Erythroblast (primary cell): ENCODE measurements at regions not wholly inside any gene's neighbourhood (a gene's known extent, or its start where the extent isn't known, plus 50 kb on each side); places are given as distances from the start of the nearest gene placed in this dataset.

ENCODE experiments used
- GATA1 ChIP-seq: IDR thresholded peaks from 2 replicates; pipeline ENCODE4 v1.6.1; 2011; ENCODE audit warnings: low read depth, mild to moderate bottlenecking, control low read depth, low read length, moderate library complexity
- POLR2A ChIP-seq: IDR thresholded peaks from 2 replicates; pipeline ENCODE4 v1.6.1; 2011; ENCODE audit warnings: mild to moderate bottlenecking, low read length

DNA sequence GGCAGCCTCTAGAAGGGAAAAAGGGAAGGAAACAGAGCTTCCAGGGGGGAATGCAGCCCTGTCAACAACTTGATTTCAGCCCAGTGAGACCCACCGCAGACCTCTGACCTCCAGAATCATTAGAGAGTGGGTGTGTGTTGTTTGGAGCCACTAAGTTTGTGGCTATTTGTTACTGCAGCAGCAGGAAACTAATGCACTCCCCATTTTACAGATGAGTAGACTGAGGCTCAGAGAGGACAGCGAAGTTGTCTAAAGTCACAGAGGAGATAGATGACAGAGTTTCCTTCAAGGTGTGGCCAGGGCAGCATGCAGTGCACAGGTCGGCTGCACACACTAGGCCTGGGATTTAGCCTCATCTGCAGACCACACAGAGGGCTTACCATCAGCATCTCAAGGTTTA is 81.8 kb upstream of the ALDH1L1 start:
- TF ChIP-seq POLR2A (no peak), GATA1 (no peak)
